ENCODE measurements at regions not wholly inside any gene's neighbourhood (a gene's known extent, or its start where the extent isn't known, plus 50 kb on each side); places are given as distances from the start of the nearest gene placed in this dataset.

DNA sequence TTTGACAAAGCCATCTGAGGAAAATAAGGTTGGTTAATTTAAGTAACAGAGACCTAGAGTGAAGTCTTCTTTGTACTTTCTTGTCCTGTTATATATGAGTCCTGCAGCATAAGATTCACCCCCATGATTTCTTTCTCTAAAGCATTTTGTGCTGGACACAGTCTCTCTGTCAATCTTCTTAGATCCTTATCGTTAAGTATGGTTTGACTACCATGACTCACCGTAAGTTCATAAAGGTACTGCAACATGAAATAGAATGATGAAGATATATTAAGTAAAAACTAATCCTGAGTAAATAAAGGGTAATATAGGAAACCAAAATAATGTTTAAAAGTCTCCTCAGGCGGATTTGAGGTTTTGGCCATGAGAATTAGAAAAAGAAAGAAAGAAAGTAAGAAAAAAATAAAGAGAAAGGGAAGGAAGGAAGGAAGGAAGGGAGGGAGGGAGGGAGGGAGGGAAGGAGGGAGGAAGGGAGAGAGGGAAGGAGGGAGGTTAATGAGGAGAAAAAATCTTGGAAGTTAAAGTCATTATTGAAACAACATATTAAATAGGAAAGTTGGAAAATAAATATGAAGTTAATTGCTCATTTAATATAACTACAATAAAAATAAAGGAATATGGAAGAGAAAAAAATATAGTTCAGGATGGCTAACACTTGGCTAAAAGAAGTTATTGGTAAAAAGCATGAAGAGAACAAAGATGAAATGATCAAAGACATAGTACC is 980.3 kb upstream of the CDH2 start:
- no peak for DNase-seq (ENCODE audit: low spot score)

DNA sequence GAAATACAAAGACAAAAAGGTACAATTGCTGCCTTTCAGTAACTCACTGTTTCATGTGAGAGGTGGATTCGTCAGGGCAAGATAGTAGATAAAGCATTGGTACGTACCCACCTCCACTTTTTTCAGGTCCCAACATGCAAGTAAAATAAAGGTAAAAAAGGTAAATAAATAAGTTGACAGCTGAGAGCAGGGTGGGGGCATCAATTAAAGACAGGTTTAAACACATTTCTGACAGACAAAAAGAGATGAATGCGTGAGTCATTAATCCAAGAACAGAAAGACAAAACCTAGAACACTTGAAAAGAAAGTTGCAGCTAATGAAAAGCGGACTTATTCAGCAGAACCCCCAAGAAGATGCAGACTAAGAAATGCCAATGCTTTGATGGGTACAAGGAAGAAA is 979.6 kb upstream of the CDH2 start:
- no peak for DNase-seq (ENCODE audit: low spot score)

DNA sequence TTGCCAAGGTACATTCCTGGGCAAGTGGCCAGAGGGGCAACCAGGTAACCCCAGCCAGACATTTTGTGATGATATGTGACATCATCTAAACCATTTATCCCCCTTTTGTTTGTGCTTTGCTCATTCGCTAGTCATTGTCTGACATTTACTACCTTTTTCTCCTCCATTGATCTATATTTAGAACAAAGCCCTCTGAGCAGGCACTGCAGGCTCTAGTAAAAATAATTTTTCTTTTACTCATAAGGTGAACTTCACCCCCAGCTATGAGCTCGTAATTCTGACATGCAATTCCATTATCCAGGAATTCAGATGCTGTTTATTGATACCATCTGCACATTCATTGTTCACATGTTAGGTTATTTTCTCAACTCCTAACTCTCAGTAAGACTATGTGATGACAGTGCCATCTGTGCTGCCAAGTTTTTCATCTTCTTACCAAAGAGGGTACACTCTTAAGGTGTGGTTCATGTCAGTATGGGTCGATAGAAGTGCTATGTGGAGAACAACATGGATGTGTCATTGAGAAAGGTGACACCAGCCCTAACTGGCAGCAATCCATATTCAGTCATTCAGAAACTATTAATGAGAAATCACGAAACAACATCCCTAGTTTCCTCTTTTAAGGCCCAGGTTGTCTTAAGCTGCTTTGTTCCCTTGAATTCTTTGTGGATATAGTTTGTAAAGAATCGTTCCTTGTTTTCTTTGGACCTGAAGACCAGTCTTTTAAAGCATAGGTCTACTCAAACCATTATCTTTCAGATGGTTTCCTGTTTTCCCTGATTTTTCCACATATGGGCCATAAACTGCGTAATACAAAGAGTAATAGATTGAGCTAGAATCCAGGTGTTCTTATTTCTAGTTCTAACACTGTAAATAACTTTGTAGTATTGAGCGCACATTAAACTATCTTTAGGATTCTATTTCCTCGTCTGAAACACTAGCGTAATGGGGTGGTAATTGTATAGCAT is 978.1 kb upstream of the CDH2 start:
- DNase-seq (ENCODE audit: low spot score): no peak

DNA sequence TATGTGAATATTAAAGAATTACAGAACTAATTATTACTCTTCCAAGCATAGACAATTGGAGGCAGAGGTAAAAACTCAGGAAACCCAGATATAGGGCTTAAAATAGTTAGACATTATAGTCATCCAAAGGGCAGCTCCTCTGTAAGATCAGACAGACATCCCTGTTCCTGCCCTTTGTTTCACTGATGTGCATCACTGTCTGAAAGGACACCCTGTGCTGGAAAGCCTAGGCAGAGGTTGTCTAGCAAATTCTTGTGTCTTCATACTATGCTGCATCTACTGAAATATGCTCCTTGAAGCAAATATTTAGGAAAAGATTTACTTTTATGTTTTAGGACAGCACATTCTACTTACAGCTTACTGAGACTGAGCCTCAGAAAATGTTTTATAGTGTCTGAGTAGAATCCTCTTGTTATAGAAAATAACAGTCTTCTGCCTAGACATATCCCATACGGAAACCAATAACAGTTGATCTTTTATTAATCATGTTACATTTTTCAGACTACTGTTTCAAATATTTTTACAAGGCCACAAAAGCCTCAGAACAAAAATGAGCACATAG is 977.3 kb upstream of the CDH2 start:
- no peak for DNase-seq (ENCODE audit: low spot score)

DNA sequence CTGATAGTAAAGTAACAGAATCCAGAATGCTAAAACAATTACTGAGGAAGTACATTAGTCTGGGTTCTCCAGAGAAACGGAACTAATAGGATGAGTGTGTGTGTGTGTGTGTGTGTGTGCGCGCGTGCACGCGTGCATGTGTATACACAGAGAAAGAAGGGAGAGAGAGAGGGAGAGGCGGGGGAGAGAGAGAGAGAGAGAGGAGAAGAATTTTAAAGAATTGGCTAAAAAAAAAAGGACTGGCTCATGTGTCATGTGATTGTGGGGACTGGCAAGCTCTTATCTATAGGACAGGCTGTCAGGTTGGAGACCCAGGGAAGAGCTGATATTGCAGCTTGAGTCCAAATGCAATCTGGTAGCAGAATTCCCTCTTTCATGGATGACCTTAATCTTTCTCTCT is 976.2 kb upstream of the CDH2 start:
- no peak for DNase-seq (ENCODE audit: low spot score)

DNA sequence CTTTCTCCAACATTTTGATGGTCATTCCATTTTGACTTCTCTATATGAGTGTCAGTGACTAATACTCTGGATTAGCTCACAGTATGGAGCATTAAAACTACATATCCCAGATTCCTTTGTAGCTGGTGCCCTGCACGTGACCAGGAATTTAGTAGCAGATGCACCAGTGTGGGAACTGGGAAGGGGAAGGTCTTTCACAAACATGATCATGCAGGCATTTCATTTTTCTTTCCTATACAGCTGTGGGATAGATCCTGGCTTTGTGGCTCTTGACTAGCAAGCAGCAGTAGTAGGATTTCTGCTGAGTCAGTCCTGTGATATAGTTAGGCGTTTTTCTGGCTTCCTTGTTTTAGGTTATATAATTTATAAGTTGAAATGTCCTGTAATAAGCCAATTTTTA is 971.0 kb upstream of the CDH2 start:
- DNase-seq (ENCODE audit: low spot score): no peak

DNA sequence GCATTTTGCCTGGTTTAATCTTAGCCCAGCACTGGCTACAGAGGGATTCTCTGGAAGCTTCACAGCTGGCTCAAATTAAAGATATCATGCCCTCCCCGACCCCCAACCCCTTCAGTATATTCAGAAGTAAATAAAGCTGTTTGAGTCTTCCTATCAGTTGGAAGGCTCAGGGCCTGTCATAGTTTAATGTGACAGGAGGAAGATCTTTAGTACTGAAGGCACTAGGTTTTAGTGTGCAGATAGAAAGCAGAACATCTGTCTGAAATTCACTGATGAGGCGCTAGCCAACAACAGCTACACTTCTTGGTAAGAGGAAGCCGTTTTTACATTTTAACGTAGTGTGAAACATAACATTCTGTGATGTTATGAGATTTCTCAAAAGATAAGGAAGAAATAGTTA is 969.1 kb upstream of the CDH2 start:
- DNase-seq (ENCODE audit: low spot score): no peak

DNA sequence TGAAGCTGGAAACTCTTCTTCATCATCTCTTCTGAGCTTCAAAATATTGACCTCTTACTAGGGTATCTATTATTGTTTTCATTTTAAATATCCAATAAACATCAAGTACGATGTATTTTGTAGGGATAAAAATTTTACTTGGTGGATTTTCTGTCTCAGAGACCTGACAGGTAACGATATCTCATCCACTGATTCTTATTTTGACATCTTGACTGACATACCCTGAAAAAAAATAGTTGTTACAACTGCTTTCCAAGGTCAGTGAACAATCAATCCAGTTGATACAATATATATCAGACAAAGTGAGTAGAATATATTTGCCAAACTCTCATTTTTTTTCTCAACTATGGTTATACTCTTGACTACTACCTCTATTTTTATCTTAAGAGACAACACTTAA is 963.7 kb upstream of the CDH2 start:
- no peak for DNase-seq (ENCODE audit: low spot score)

DNA sequence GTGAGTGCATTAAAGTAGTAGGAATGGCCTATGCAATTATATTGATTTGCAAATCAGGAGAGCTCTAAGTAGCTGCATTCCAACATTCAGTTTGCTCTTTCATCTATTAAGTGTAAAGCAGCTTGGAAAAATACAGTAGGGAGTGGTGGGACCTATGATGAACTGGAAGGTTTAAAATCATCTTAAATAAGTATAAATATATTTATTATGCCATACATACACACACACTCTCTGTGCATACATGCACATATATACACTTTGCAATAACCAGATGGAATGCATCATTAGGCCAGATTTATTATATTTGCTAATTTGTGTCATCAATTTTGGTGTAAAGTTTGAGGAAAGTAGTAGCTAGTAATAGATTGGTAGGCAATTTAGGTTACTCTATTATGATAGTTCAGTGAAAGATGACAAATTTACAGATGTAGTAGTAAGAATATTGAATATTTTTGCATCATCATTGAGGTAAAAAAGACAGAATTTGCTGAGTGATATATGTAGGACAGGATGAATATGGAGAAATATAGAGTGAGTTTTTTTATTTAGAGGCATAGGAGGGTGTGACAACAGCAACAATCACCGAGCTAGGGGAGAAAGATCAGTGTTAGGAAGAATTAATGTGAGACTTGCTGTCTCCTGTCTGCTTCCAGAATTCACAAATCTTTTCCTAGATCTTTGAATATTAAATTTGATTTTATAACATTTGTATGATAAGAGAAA is 961.0 kb upstream of the CDH2 start:
- DNase-seq (ENCODE audit: low spot score): no peak

DNA sequence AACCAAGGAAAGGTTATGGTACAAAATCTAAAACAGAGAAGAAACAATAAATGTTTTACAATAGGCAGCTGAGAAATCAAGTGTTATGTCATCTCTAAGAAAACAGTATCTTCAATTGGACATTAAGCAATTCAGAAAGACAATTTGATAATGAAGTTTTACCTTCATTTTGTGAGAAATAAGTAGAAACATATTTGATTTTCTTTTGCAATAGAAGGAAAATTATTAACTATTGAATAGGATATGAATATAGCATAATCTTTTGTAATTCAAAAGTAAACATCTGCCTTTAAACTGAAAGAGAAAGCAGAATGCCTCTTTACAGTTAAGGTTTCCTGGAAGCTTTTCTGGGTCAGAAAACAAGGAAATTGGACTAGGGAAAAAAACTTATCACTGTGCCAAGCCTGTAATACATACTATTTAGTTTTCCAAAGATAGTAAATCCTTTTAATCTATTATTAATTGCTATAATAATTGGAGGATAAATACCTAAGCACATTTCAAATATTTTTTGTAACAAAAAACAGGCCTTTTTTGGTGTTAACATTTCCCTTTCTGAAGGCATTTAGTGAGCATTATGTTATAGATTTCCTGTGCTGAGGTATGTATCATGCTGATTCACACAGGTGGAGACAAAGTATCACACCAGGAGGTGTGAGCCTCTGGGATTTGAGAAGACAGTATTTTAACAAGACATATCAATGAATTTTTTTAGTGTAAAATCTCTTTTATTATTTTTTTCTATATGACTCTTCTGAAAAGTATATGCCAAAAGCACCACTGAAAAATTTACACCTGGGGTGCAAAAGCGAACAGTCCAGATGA is 947.0 kb upstream of the CDH2 start:
- no peak for DNase-seq (ENCODE audit: low spot score)

DNA sequence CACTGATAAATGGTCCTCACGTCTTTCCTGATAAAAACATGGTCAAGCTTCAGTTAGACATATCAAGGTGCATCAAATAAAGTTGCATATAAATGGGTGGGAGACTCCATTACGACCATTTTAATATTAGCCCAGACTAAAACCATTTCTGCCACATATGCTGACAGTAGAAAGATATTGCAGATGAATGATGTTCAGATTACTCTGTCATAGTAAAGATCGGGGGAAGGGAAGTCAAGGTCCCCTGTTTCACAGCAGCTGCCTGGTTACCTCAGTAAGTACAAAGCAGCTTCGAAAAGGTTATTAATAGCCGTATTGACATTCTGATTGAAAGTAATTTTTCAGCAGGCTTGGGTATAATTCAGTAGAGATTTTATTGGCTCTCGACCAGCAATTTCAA is 927.7 kb upstream of the CDH2 start:
- DNase-seq (ENCODE audit: low spot score): no peak

DNA sequence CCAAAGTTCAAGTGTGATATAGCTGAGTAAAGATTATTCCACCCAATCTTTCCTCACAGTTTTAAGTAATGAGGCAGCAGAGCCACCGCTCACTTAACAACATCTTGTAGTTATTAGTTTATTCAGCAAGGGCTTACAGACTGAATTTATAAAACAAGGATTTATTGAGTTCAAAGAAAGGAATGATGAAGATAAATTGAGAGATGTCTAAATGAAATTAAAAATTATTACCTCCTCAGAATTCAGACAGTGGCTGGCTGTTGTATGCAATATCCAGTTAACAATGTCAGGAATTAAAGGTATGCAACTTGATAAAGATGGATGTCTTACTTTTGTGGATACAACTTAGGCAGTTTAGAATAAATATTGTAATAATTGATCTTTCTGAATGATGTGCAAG is 927.3 kb upstream of the CDH2 start:
- DNase-seq (ENCODE audit: low spot score): no peak

DNA sequence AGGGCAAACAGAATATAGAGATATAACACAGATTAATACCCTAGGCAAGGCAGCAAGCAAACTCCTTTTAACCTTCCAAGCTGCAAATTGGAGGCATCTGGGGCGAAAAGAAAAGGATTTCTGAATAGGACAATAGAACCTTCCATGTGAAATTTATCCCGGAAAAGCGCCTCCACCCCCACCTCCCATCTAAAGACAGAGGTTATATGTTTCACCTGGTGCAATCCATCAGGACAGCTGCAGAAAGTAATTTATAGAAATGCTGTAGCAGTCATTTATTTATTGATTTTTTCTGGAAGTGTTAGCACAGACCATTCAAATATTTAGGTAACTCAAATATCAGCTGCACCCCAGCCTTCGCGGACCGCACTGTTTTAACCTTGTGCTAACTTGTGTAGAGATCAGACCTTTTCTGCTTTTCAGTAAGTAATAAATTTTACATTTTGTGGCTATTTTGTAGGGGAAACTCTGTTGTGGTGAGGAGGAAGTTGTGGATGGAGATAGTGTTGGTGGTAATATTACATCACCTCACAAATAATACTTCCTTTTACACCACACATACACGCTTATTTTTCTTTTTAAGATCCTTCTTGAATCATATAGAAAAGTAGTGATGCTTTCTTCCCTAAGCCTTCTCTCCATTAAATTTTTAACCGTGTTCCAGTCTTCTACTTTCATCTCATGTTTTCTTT is 919.3 kb upstream of the CDH2 start:
- DNase-seq (ENCODE audit: low spot score): no peak

DNA sequence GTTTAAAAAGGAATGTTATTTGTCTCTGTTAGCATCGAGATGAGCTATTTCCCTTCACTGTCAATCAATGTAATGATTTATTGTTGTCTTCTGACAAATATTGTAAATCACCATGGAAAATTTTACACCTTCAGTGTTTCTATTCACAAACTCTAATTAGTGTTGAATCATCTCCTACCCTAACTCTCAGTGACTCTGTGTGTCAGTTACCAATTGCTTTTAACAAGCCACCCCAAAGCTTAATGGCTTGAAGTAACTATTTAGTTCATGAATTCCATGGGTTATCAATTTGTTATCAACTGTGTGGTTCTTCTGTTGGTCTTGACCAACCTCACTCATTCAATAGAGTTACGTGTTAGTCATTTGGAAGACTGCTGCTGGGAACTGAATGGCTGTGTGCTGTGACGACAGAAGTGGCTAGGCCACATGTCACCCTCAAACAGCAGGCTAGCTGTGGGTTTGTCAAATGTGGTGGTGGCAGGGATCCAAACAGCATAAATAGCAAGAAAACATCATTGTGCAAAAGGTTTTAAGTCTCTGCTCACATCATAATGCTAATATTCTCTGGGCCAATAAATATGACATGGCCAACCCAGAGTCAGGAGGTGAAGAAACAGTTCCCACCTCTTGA is 910.8 kb upstream of the CDH2 start:
- no peak for DNase-seq (ENCODE audit: low spot score)

DNA sequence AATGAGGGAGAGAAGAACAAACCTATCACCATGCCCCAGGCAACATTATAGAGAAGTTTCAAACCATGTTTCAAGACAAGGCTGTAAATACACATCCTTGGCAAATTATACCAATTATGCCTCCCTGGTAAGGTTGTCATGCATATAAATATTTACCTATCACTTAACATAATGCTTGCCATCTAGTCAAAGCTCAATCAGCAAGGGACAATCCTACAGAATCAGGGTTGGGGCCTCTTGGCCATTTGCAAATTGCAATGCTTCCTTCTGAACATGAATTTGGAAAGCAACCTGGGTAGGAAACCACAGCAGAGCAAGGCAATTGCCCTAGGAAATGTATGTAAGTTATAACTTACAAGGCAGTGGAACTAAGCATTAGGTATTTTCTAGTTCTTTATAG is 907.2 kb upstream of the CDH2 start:
- no peak for DNase-seq (ENCODE audit: low spot score)

DNA sequence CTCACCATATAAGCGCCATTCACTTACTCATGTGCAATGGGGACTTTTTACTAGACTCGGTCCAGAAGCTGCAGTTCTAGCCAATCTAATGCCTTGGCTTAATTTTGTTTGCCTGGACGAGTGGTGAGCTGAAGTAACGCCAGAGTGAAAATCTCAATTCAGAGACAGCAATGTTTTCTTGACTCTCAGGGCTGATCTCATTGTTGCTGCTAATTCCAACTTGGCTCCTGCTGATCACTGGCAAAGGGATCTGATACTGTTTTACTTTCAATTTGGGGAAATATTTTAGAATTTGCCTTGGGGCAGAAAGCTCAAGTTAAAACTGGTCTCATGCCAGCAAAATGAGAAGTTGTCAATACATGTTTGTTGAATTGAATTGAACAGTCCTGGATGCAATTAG is 906.6 kb upstream of the CDH2 start:
- DNase-seq (ENCODE audit: low spot score): peak; percentile 26

DNA sequence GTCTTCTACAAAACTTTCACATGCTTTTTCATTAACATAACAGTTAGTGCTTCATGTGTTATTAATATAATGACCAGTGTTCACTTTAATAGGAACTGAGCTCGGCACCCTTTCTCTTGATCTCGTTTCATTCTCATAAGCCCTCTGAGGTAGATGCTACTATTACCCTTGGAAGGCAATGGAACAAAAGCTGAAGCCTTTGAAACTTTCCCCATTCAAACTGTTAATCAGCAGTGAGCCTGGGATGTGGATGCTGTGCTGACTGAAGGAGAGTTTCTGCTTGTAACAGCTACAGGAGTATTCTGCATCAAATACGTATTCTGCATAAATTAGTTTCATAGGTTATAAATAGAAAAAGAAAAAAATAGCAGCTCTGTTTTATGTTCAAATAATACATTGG is 904.0 kb upstream of the CDH2 start:
- no peak for DNase-seq (ENCODE audit: low spot score)

DNA sequence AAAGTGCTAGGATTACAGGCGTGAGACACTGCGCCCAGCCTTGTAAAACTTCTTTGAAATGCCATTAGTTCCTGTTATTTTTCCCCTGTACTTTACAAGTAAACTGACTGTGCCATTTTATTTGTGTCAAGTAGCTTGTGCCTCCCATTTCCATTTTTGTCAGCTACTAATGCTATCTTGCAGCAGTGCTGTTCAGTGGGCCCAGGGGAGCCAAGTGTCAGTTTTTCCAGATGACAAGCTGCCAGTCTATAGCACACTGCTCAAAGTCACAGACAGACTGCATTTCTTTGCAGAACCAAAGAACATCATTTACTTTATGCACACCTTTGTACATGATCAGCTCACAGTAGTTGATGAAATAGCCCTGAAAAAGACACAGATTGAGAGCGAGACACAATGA is 901.3 kb upstream of the CDH2 start:
- DNase-seq (ENCODE audit: low spot score): no peak

DNA sequence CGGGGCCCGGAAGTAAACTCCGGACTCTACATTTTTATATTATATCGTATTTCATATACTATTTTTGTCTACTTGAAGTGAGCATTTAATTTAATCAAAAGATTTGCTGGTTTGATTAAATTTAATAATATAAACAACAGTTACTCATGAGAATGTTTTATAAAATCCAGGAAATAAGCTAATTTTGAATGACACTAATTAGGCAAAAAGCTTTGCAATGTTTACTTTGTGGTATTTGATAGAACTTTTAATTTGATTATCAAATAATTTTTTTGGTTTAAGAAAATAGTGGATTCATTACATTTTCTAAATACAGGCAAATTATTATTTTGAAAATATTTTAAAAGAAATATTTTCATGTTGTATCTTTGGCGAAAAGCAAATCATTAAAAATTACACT is 900.4 kb upstream of the CDH2 start:
- no peak for DNase-seq (ENCODE audit: low spot score)

DNA sequence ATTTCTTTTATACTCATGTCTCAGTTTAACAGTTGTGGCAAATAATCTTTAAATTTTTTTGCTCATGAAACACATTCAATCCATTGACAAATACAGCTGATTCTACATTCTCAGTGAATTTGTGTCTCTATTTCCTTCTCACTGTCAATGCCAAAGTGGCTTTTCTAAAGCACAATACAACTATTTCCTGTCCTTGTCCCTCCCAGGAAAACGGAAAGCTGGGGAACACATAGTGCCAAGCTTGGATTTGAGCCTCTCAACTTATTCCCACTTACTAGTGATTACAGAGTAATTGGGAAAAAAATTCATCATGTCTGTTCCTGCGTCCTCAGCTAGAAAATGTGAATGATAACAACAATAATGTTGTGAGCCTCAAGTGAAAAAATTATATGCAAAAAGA is 899.7 kb upstream of the CDH2 start:
- DNase-seq (ENCODE audit: low spot score): no peak

DNA sequence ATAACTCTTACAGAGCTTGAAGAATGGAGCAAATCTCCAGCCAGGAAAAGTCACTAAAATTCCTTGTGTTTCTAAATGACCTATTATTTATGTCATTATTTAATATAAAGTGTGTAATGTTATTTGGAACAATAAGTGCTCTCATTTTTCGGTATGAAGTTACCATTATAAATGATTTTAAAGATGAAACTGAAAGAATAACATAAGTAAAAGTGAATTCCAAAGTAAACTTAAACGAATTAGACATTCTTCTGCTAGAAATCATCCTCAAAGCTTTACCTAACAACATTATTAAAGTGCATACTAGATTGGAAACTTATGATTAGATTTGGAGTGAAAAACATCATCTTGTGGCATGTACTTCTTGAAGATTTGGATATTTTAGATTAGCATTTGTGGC is 897.2 kb upstream of the CDH2 start:
- no peak for DNase-seq (ENCODE audit: low spot score)
